Mesendoderm (in vitro differentiated cells): ENCODE measurements at regions not wholly inside any gene's neighbourhood (a gene's known extent, or its start where the extent isn't known, plus 50 kb on each side); places are given as distances from the start of the nearest gene placed in this dataset.
A peak's percentile ranks its signal among the peaks of the same experiment; 100 is the strongest.

Experiments
- DNase-seq: peaks from one replicate; pipeline ENCODE4 v3.0.0; 2013
- H2AK5ac ChIP-seq: 2 replicates; pipeline ENCODE4 v1.6.1; 2013; ENCODE audit warnings: low read length, inconsistent platforms
- H2BK120ac ChIP-seq: 2 replicates; pipeline ENCODE4 v1.6.1; 2013; ENCODE audit warnings: low read depth, mild to moderate bottlenecking, low read length, moderate library complexity, mixed read lengths
- H2BK15ac ChIP-seq: replicated peaks from 2 replicates; pipeline ENCODE4 v1.6.1; 2013; ENCODE audit warnings: low read depth, mild to moderate bottlenecking, moderate library complexity
- H2BK5ac ChIP-seq: 2 replicates; pipeline ENCODE4 v1.6.1; 2013; ENCODE audit warnings: low read length, inconsistent platforms
- H3K18ac ChIP-seq: 2 replicates; pipeline ENCODE4 v1.6.1; 2013; ENCODE audit warnings: mild to moderate bottlenecking, low read length, mixed read lengths
- H3K23ac ChIP-seq: one replicate; pipeline ENCODE4 v1.6.1; 2013; ENCODE audit warnings: low read length
- H3K27ac ChIP-seq: 2 replicates; pipeline ENCODE4 v1.5.1; 2013; ENCODE audit warnings: low read depth, mild to moderate bottlenecking, inconsistent platforms, low read length, moderate library complexity
- H3K27me3 ChIP-seq: 2 replicates; pipeline ENCODE4 v1.6.1; 2013; ENCODE audit warnings: low read length, control low read depth, mild to moderate bottlenecking, inconsistent platforms; ENCODE audit not compliant: insufficient read depth, poor library complexity
- H3K36me3 ChIP-seq: 2 replicates; pipeline ENCODE4 v1.6.1; 2013; ENCODE audit warnings: low read length, inconsistent platforms; ENCODE audit not compliant: control insufficient read depth, insufficient read depth
- H3K4ac ChIP-seq: one replicate; pipeline ENCODE4 v1.6.1; 2013; ENCODE audit warnings: low read depth, mild to moderate bottlenecking, low read length, moderate library complexity
- H3K4me1 ChIP-seq: 2 replicates; pipeline ENCODE4 v1.6.1; 2013; ENCODE audit warnings: low read depth, low read length, inconsistent platforms; ENCODE audit not compliant: control insufficient read depth
- H3K4me2 ChIP-seq: 2 replicates; pipeline ENCODE4 v1.6.1; 2013; ENCODE audit warnings: low read length
- H3K4me3 ChIP-seq: 2 replicates; pipeline ENCODE4 v1.5.1; 2013; ENCODE audit warnings: mild to moderate bottlenecking, low read length
- H3K56ac ChIP-seq: one replicate; pipeline ENCODE4 v1.6.1; 2013; ENCODE audit warnings: low read length
- H3K79me1 ChIP-seq: 2 replicates; pipeline ENCODE4 v1.6.1; 2013; ENCODE audit warnings: low read length, inconsistent platforms
- H3K79me2 ChIP-seq: 2 replicates; pipeline ENCODE4 v1.6.1; 2013; ENCODE audit warnings: mild to moderate bottlenecking, low read length; ENCODE audit not compliant: control insufficient read depth, insufficient read depth
- H3K9ac ChIP-seq: 2 replicates; pipeline ENCODE4 v1.6.1; 2013; ENCODE audit warnings: low read length, inconsistent platforms
- H4K5ac ChIP-seq: one replicate; pipeline ENCODE4 v1.6.1; 2013; ENCODE audit warnings: low read length
- H4K8ac ChIP-seq: one replicate; pipeline ENCODE4 v1.6.1; 2013; ENCODE audit warnings: low read depth, mild to moderate bottlenecking, control low read depth, low read length, moderate library complexity
- WGBS: extraction: QIAGEN DNeasy Blood & Tissue Kit; methylation state at CpG from one replicate; pipeline ENCODE4 v1.1.7; 2013; ENCODE audit warnings: low lambda C conversion rate, missing lambda C conversion rate; ENCODE audit not compliant: insufficient coverage; ENCODE audit errors: extremely low coverage; 5-methylcytosine and 5-hydroxymethylcytosine counted together

- H4K8ac ChIP-seq = no peak overlapping the region
- DNase-seq = no peak
- no peak overlapping the region for H2BK15ac ChIP-seq
- no peak overlapping the region for H2BK5ac ChIP-seq
- no peak overlapping the region for H3K4me3 ChIP-seq
- H3K79me2 ChIP-seq = no peaks in the 10 kb centered on the region
- no CpG with 5 or more reads among the region's 1 CpG for WGBS
- H3K27me3 ChIP-seq = no peaks in the 10 kb centered on the region
- H2AK5ac ChIP-seq = no peak overlapping the region
- no peak overlapping the region for H4K5ac ChIP-seq
- H3K4me1 ChIP-seq = no peaks in the 10 kb centered on the region
- H3K4me2 ChIP-seq = no peak overlapping the region
- no peak overlapping the region for H3K4ac ChIP-seq
- no peak overlapping the region for H3K9ac ChIP-seq
- H3K18ac ChIP-seq = no peak overlapping the region
- no peaks in the 10 kb centered on the region for H3K79me1 ChIP-seq
- H3K36me3 ChIP-seq = no peaks in the 10 kb centered on the region
- H3K27ac ChIP-seq = no peak overlapping the region
- H3K56ac ChIP-seq = no peak overlapping the region
- H3K23ac ChIP-seq = no peak overlapping the region
- H2BK120ac ChIP-seq = no peak overlapping the region
Measured at GRCh38 chr5:29935371-29935770, 1258.1 kb upstream of the CDH6 start.

- Histone ChIP-seq H3K23ac (no peak overlapping the region), H3K27ac (no peak overlapping the region), H2AK5ac (no peak overlapping the region), H2BK5ac (no peak overlapping the region), H3K18ac (no peak overlapping the region), H3K27me3 (no peaks in the 10 kb centered on the region), H4K5ac (no peak overlapping the region), H3K4me1 (no peaks in the 10 kb centered on the region), H3K56ac (no peak overlapping the region), H3K79me2 (no peaks in the 10 kb centered on the region), H2BK120ac (no peak overlapping the region), H3K4me2 (no peak overlapping the region), H3K4ac (no peak overlapping the region), H3K79me1 (no peaks in the 10 kb centered on the region), H3K9ac (no peak overlapping the region), H2BK15ac (no peak overlapping the region), H3K4me3 (no peak overlapping the region), H4K8ac (no peak overlapping the region), H3K36me3 (no peaks in the 10 kb centered on the region)
- WGBS = no CpG with 5 or more reads among the region's 3 CpGs
- peak; percentile 12 for DNase-seq
Measured at GRCh38 chr5:29930316-29930715, 1263.2 kb upstream of the CDH6 start.

GRCh38 chr5:29924107-29924506 is 1269.4 kb upstream of the CDH6 start:
- H3K23ac ChIP-seq = no peak overlapping the region
- H4K8ac ChIP-seq = no peak overlapping the region
- H2BK120ac ChIP-seq = no peak overlapping the region
- no peak overlapping the region for H3K27ac ChIP-seq
- H2BK5ac ChIP-seq = no peak overlapping the region
- H3K27me3 ChIP-seq = no peaks in the 10 kb centered on the region
- H2AK5ac ChIP-seq = no peak overlapping the region
- no peaks in the 10 kb centered on the region for H3K4me1 ChIP-seq
- H3K4me2 ChIP-seq = no peak overlapping the region
- no peak overlapping the region for H4K5ac ChIP-seq
- H3K36me3 ChIP-seq = no peaks in the 10 kb centered on the region
- H3K4me3 ChIP-seq = no peak overlapping the region
- H3K56ac ChIP-seq = no peak overlapping the region
- DNase-seq = no peak
- no peaks in the 10 kb centered on the region for H3K79me1 ChIP-seq
- no peak overlapping the region for H3K18ac ChIP-seq
- no peak overlapping the region for H3K4ac ChIP-seq
- H2BK15ac ChIP-seq = no peak overlapping the region
- no peaks in the 10 kb centered on the region for H3K79me2 ChIP-seq
- H3K9ac ChIP-seq = no peak overlapping the region
- no CpG with 5 or more reads among the region's 2 CpGs for WGBS

GRCh38 chr5:29905626-29906353 is 1287.7 kb upstream of the CDH6 start:
- Histone ChIP-seq H3K23ac (no peak overlapping the region), H3K4me2 (no peak overlapping the region), H3K56ac (no peak overlapping the region), H4K5ac (no peak overlapping the region), H2BK15ac (no peak overlapping the region), H3K18ac (no peak overlapping the region), H3K27ac (no peak overlapping the region), H2BK120ac (no peak overlapping the region), H2BK5ac (no peak overlapping the region), H4K8ac (no peak overlapping the region), H3K9ac (no peak overlapping the region), H3K4me3 (no peak overlapping the region), H3K4ac (no peak overlapping the region), H3K4me1 (no peaks in the 10 kb centered on the region), H3K27me3 (no peaks in the 10 kb centered on the region), H3K79me2 (no peaks in the 10 kb centered on the region), H3K36me3 (no peaks in the 10 kb centered on the region), H2AK5ac (no peak overlapping the region), H3K79me1 (no peaks in the 10 kb centered on the region)
- DNase-seq = no peak
- WGBS = no CpG with 5 or more reads among the region's 15 CpGs

- Histone ChIP-seq H2BK15ac (no peak overlapping the region), H4K8ac (no peak overlapping the region), H3K4ac (no peak overlapping the region), H2BK5ac (no peak overlapping the region), H3K4me3 (no peak overlapping the region), H3K23ac (no peak overlapping the region), H4K5ac (no peak overlapping the region), H3K18ac (no peak overlapping the region), H3K79me1 (no peaks in the 10 kb centered on the region), H3K27me3 (no peaks in the 10 kb centered on the region), H3K56ac (no peak overlapping the region), H2AK5ac (no peak overlapping the region), H3K36me3 (no peaks in the 10 kb centered on the region), H3K9ac (no peak overlapping the region), H2BK120ac (no peak overlapping the region), H3K79me2 (no peaks in the 10 kb centered on the region), H3K4me2 (no peak overlapping the region), H3K4me1 (no peaks in the 10 kb centered on the region), H3K27ac (no peak overlapping the region)
- no peak for DNase-seq
- WGBS = no CpG with 5 or more reads among the region's 2 CpGs
Measured at GRCh38 chr5:29902859-29903258, 1290.6 kb upstream of the CDH6 start.

GRCh38 chr5:29899583-29899982 is 1293.9 kb upstream of the CDH6 start:
- H3K27ac ChIP-seq = no peak overlapping the region
- H4K8ac ChIP-seq = no peak overlapping the region

More at GRCh38 chr5:29899583-29899982, 1293.9 kb upstream of the CDH6 start:
- WGBS = no CpG with 5 or more reads among the region's 2 CpGs
- no peak overlapping the region for H3K18ac ChIP-seq
- peak; percentile 1 for DNase-seq
- no peak overlapping the region for H3K4me2 ChIP-seq
- no peaks in the 10 kb centered on the region for H3K27me3 ChIP-seq
- no peak overlapping the region for H3K4me3 ChIP-seq
- no peak overlapping the region for H3K23ac ChIP-seq
- no peak overlapping the region for H3K56ac ChIP-seq
- H2BK120ac ChIP-seq = no peak overlapping the region
- H3K79me1 ChIP-seq = no peaks in the 10 kb centered on the region
- no peaks in the 10 kb centered on the region for H3K4me1 ChIP-seq
- no peak overlapping the region for H3K4ac ChIP-seq
- no peak overlapping the region for H2BK15ac ChIP-seq
- H4K5ac ChIP-seq = no peak overlapping the region
- no peak overlapping the region for H3K9ac ChIP-seq
- H3K79me2 ChIP-seq = no peaks in the 10 kb centered on the region
- H2BK5ac ChIP-seq = no peak overlapping the region
- no peaks in the 10 kb centered on the region for H3K36me3 ChIP-seq
- no peak overlapping the region for H2AK5ac ChIP-seq
